ENCODE measurements at regions not wholly inside any gene's neighbourhood (a gene's known extent, or its start where the extent isn't known, plus 50 kb on each side); places are given as distances from the start of the nearest gene placed in this dataset.
"Not testable (repeated sequence)": the region's sequence is repeated elsewhere in the genome, so short reads cannot be mapped to it uniquely, and the experiment has no call there.

GRCh38 chr15:81918767-81919166, 127.1 kb downstream of the MEX3B start:
- not testable (repeated sequence) for TF ChIP-seq ZMAT4 (CRISPR knock-in tag; IDR thresholded peaks at IDR 0.05); CTCF (IDR thresholded peaks at IDR 0.05); ZNF425 (CRISPR knock-in tag; conservative IDR thresholded peaks at IDR 0.05); CREM (CRISPR knock-in tag; IDR thresholded peaks at IDR 0.05); ETV6 (CRISPR knock-in tag; IDR thresholded peaks at IDR 0.05); TP53 (CRISPR knock-in tag; IDR thresholded peaks at IDR 0.05); ZNF281 (CRISPR knock-in tag; IDR thresholded peaks at IDR 0.05); IRF1 (CRISPR knock-in tag; IDR thresholded peaks at IDR 0.05); ATF3 (CRISPR knock-in tag; conservative IDR thresholded peaks at IDR 0.05); CREB1 (CRISPR knock-in tag; IDR thresholded peaks at IDR 0.05); NR1H2 (CRISPR knock-in tag; IDR thresholded peaks at IDR 0.05)
